Posterior vena cava (tissue), 2 donors: ENCODE measurements at regions not wholly inside any gene's neighbourhood (a gene's known extent, or its start where the extent isn't known, plus 50 kb on each side); places are given as distances from the start of the nearest gene placed in this dataset.

ENCODE experiments used
- DNase-seq: peaks from one replicate; pipeline ENCODE4 v3.0.0-alpha.2; 2020; ENCODE audit warnings: low spot score
- intact Hi-C, 2 donors: fragments of 100-400 bp; cut with DNase I; formaldehyde crosslinking; loops; one replicate each; pipeline versions ENCODE4 v1.14.1 to v1.14.2; 2022 to 2023
- donor health status: DM: yes; HTN: yes; CAD: no.
- donor health status: DM: yes; HTN: yes; CAD: no.

GRCh38 chrX:10875995-10876394 lies 235.1 kb upstream of the HCCS start:
- intact Hi-C loops: no loop called here
- DNase-seq: no peak

GRCh38 chrX:10882484-10882883 lies 228.6 kb upstream of the HCCS start:
- no peak for DNase-seq
- intact Hi-C loops: no loop called here

- intact Hi-C loops: no loop called here
- DNase-seq: no peak
These were observed 226.9 kb upstream of the HCCS start for GRCh38 chrX:10884246-10884645.

- no peak for DNase-seq
- intact Hi-C loops: no loop called here
These were observed 218.4 kb upstream of the HCCS start for GRCh38 chrX:10892621-10893225.

- DNase-seq: no peak
- intact Hi-C loops: no loop called here
These were observed 217.8 kb upstream of the HCCS start for GRCh38 chrX:10893366-10893765.

GRCh38 chrX:10893976-10894375 lies 217.2 kb upstream of the HCCS start:
- intact Hi-C loops: no loop called here
- no peak for DNase-seq

GRCh38 chrX:10897768-10898167 lies 213.4 kb upstream of the HCCS start:
- no peak for DNase-seq
- intact Hi-C loops: no loop called here

GRCh38 chrX:10900585-10901289 lies 210.4 kb upstream of the HCCS start:
- intact Hi-C loops: no loop called here
- no peak for DNase-seq

GRCh38 chrX:10901290-10901633 lies 209.9 kb upstream of the HCCS start:
- DNase-seq: no peak
- intact Hi-C loops: no loop called here

- DNase-seq: no peak
- intact Hi-C loops: no loop called here
These were observed 209.1 kb upstream of the HCCS start for GRCh38 chrX:10902001-10902400.

- intact Hi-C loops: no loop called here
- DNase-seq: no peak
These were observed 207.6 kb upstream of the HCCS start for GRCh38 chrX:10903523-10903922.

- intact Hi-C loops: no loop called here
- DNase-seq: no peak
These were observed 206.9 kb upstream of the HCCS start for GRCh38 chrX:10904220-10904619.

- DNase-seq: no peak
- intact Hi-C loops: no loop called here
These were observed 204.3 kb upstream of the HCCS start for GRCh38 chrX:10906866-10907265.

- DNase-seq: no peak
- intact Hi-C loops: no loop called here
These were observed 189.0 kb upstream of the HCCS start for GRCh38 chrX:10922159-10922558.

- intact Hi-C loops: no loop called here
- DNase-seq: no peak
These were observed 188.3 kb upstream of the HCCS start for GRCh38 chrX:10922835-10923234.

- intact Hi-C loops: no loop called here
- no peak for DNase-seq
These were observed 187.7 kb upstream of the HCCS start for GRCh38 chrX:10923466-10923865.

- DNase-seq: no peak
- intact Hi-C loops: no loop called here
These were observed 184.7 kb upstream of the HCCS start for GRCh38 chrX:10926404-10926803.

GRCh38 chrX:10926891-10927290 lies 184.2 kb upstream of the HCCS start:
- no peak for DNase-seq
- intact Hi-C loops: no loop called here

GRCh38 chrX:10929747-10930146 lies 181.4 kb upstream of the HCCS start:
- intact Hi-C loops: no loop called here
- DNase-seq: no peak

GRCh38 chrX:10930151-10930550 lies 181.0 kb upstream of the HCCS start:
- intact Hi-C loops: no loop called here
- no peak for DNase-seq

GRCh38 chrX:10931976-10932375 lies 179.2 kb upstream of the HCCS start:
- DNase-seq: no peak
- intact Hi-C loops: no loop called here
